MCF 10A (cell line): ENCODE measurements at regions not wholly inside any gene's neighbourhood (a gene's known extent, or its start where the extent isn't known, plus 50 kb on each side); places are given as distances from the start of the nearest gene placed in this dataset.

Experiments used
- BruUV-seq: library from RNA; stranded (reverse); fragments of 400-500 nt; replicated peaks from 2 replicates; lab custom pipeline; 2021; lab: Mats Ljungman, UMichigan
- CTCF ChIA-PET: fragments of 300-600 bp; sonication (Branson Sonifier 250); formaldehyde crosslinking; extraction: SDS; loops from one replicate; lab custom pipeline; 2021; ENCODE audit warnings: antibody characterized with exemption, inconsistent platforms; lab: Yijun Ruan, JAX
- POLR2A ChIA-PET: fragments of 300-600, 350-650 bp; sonication (Branson Sonifier 250); formaldehyde crosslinking; extraction: SDS; loops from one replicate; lab custom pipeline; 2020; ENCODE audit warnings: antibody characterized with exemption, inconsistent platforms; lab: Yijun Ruan, JAX
- DNase-seq: peaks from one replicate; pipeline ENCODE4 v3.0.0-alpha.2; 2018; ENCODE audit not compliant: unreplicated experiment
- H3K27ac Mint-ChIP-seq: one replicate; pipeline ENCODE4 v1.8.0; 2022; ENCODE audit warnings: mild to moderate bottlenecking, low read depth, mixed read lengths; ENCODE audit not compliant: unreplicated experiment
- H3K27me3 Mint-ChIP-seq: one replicate; pipeline ENCODE4 v1.8.0; 2022; ENCODE audit warnings: mixed read lengths; ENCODE audit not compliant: insufficient read depth, unreplicated experiment
- H3K36me3 Mint-ChIP-seq: one replicate; pipeline ENCODE4 v1.8.0; 2022; ENCODE audit warnings: mild to moderate bottlenecking, moderate library complexity, mixed read lengths; ENCODE audit not compliant: insufficient read depth, unreplicated experiment
- H3K4me1 Mint-ChIP-seq: one replicate; pipeline ENCODE4 v1.8.0; 2022; ENCODE audit warnings: mixed read lengths; ENCODE audit not compliant: insufficient read depth, unreplicated experiment
- H3K4me3 Mint-ChIP-seq: one replicate; pipeline ENCODE4 v1.8.0; 2022; ENCODE audit warnings: mild to moderate bottlenecking, moderate library complexity, mixed read lengths; ENCODE audit not compliant: unreplicated experiment
- H3K9me3 Mint-ChIP-seq: one replicate; pipeline ENCODE4 v1.8.0; 2022; ENCODE audit warnings: mixed read lengths; ENCODE audit not compliant: unreplicated experiment
- CTCF ChIP-seq: fragments of 200-600 bp; IDR thresholded peaks from one replicate; pipeline ENCODE4 v1.8.0; 2022; ENCODE audit warnings: antibody characterized with exemption, mild to moderate bottlenecking; ENCODE audit not compliant: unreplicated experiment
- intact Hi-C: fragments of 100-400 bp; cut with micrococcal nuclease; formaldehyde crosslinking; loops from 2 replicates; pipeline ENCODE4 v1.14.1; 2022

- TF ChIP-seq CTCF, result no peak
- intact Hi-C loops, result no loop called here
- peaks cover 6% of the 10 kb centered on the region for H3K9me3 Mint-ChIP-seq
- no peaks in the 10 kb centered on the region for H3K27me3 Mint-ChIP-seq
- ChIA-PET CTCF (interaction anchor here (0.6 to 1.2 kb wide), 2 partner anchors 17 to 257 kb away, joined by 3 read pairs; no protein-coding TSS in a partner anchor), POLR2A (interaction anchor here (0.6 kb wide), 1 partner anchor 193 kb away, joined by 3 read pairs; no protein-coding TSS in a partner anchor)
- no peaks in the 10 kb centered on the region for H3K4me1 Mint-ChIP-seq
- H3K27ac Mint-ChIP-seq, result no peak overlapping the region
- DNase-seq, result no peak
- H3K4me3 Mint-ChIP-seq, result no peak overlapping the region
- no peaks in the 10 kb centered on the region for H3K36me3 Mint-ChIP-seq
- no TSS peak for BruUV-seq
Observed at GRCh38 chrX:137646472-137646871, 80.5 kb downstream of the ZIC3 start.

GRCh38 chrX:137651647-137652046, 85.7 kb downstream of the ZIC3 start:
- Mint-ChIP-seq H3K4me3 (no peak overlapping the region), H3K27me3 (no peaks in the 10 kb centered on the region), H3K9me3 (peaks cover 11% of the 10 kb centered on the region), H3K36me3 (no peaks in the 10 kb centered on the region), H3K27ac (no peak overlapping the region), H3K4me1 (no peaks in the 10 kb centered on the region)
- intact Hi-C loops, result no loop called here
- POLR2A ChIA-PET, result no interaction called here
- TF ChIP-seq CTCF, result no peak
- no peak for DNase-seq
- no TSS peak for BruUV-seq
- CTCF ChIA-PET, result no interaction called here

- no peaks in the 10 kb centered on the region for H3K4me1 Mint-ChIP-seq
- intact Hi-C loops, result no loop called here
- CTCF ChIA-PET, result no interaction called here
- DNase-seq, result no peak
- POLR2A ChIA-PET, result no interaction called here
- BruUV-seq, result no TSS peak
- no peaks in the 10 kb centered on the region for H3K36me3 Mint-ChIP-seq
- no peak overlapping the region for H3K27ac Mint-ChIP-seq
- no peak overlapping the region for H3K4me3 Mint-ChIP-seq
- TF ChIP-seq CTCF, result no peak
- H3K9me3 Mint-ChIP-seq, result peaks cover 11% of the 10 kb centered on the region
- no peaks in the 10 kb centered on the region for H3K27me3 Mint-ChIP-seq
Observed at GRCh38 chrX:137652086-137652485, 86.2 kb downstream of the ZIC3 start.

GRCh38 chrX:137654481-137654880, 88.6 kb downstream of the ZIC3 start:
- Mint-ChIP-seq H3K9me3 (peaks cover 11% of the 10 kb centered on the region), H3K4me1 (no peaks in the 10 kb centered on the region), H3K27me3 (no peaks in the 10 kb centered on the region), H3K36me3 (no peaks in the 10 kb centered on the region), H3K4me3 (no peak overlapping the region), H3K27ac (no peak overlapping the region)
- CTCF ChIA-PET, result no interaction called here
- POLR2A ChIA-PET, result no interaction called here
- intact Hi-C loops, result no loop called here
- TF ChIP-seq CTCF, result no peak
- DNase-seq, result no peak
- no TSS peak for BruUV-seq
